PC-9 (cell line): ENCODE measurements at regions not wholly inside any gene's neighbourhood (a gene's known extent, or its start where the extent isn't known, plus 50 kb on each side); places are given as distances from the start of the nearest gene placed in this dataset.

Experiments
- BruUV-seq: library from RNA; stranded (reverse); fragments of 400-500 nt; replicated peaks from 2 replicates; lab custom pipeline; 2021; lab: Mats Ljungman, UMichigan
- CTCF ChIA-PET: fragments of 300-600 bp; sonication (Branson Sonifier 250); formaldehyde crosslinking; loops from one replicate; lab custom pipeline; 2022; ENCODE audit warnings: antibody characterized with exemption; lab: Charles Lee
- POLR2A ChIA-PET: fragments of 300-600 bp; sonication (Branson Sonifier 250); formaldehyde crosslinking; loops from one replicate; lab custom pipeline; 2022; ENCODE audit warnings: antibody characterized with exemption; ENCODE audit not compliant: unreplicated experiment; lab: Charles Lee
- DNase-seq, 2 experiments: peaks; one replicate each; pipeline versions ENCODE4 v3.0.0 to v3.0.0-alpha.2; 2015 to 2022; ENCODE audit warnings: mixed read lengths in 1 of 2
- H2AFZ ChIP-seq: fragments of 200-600 bp; sonication (generic); 2 replicates; pipeline ENCODE4 v1.8.1; 2017; ENCODE audit warnings: antibody characterized with exemption
- H3F3A ChIP-seq: fragments of 200-600 bp; sonication (generic); 2 replicates; pipeline ENCODE4 v1.8.1; 2017; ENCODE audit warnings: antibody characterized with exemption, mild to moderate bottlenecking, low read depth; ENCODE audit not compliant: insufficient read depth
- H3K27ac ChIP-seq: fragments of 200-600 bp; sonication (generic); 2 replicates; pipeline ENCODE4 v1.6.1; 2016; ENCODE audit warnings: mixed run types
- H3K27me3 ChIP-seq: fragments of 200-600 bp; sonication (generic); 2 replicates; pipeline ENCODE4 v1.6.1; 2016; ENCODE audit warnings: low read depth, mixed run types; ENCODE audit not compliant: insufficient read depth
- H3K36me3 ChIP-seq: fragments of 200-600 bp; sonication (generic); 2 replicates; pipeline ENCODE4 v1.6.1; 2016; ENCODE audit warnings: low read depth, mixed run types
- H3K4me1 ChIP-seq: fragments of 200-600 bp; sonication (generic); replicated peaks from 2 replicates; pipeline ENCODE4 v1.6.1; 2016; ENCODE audit warnings: mixed run types; ENCODE audit not compliant: insufficient read depth
- H3K4me2 ChIP-seq: fragments of 200-600 bp; sonication (generic); 2 replicates; pipeline ENCODE4 v1.6.1; 2017; ENCODE audit warnings: mixed run types
- H3K4me3 ChIP-seq: fragments of 200-600 bp; sonication (generic); 2 replicates; pipeline ENCODE4 v1.6.1; 2016; ENCODE audit warnings: mixed run types
- H3K79me2 ChIP-seq: fragments of 200-600 bp; sonication (generic); 2 replicates; pipeline ENCODE4 v1.6.1; 2017; ENCODE audit warnings: low read depth, mixed run types
- H3K9me2 ChIP-seq: fragments of 200-600 bp; sonication (generic); 2 replicates; pipeline ENCODE4 v1.8.1; 2017; ENCODE audit warnings: mild to moderate bottlenecking; ENCODE audit not compliant: insufficient read depth
- H3K9me3 ChIP-seq: fragments of 200-600 bp; sonication (generic); 2 replicates; pipeline ENCODE4 v1.8.1; 2016; ENCODE audit warnings: low read depth; ENCODE audit not compliant: insufficient read depth
- H4K20me1 ChIP-seq: fragments of 200-600 bp; sonication (generic); 2 replicates; pipeline ENCODE4 v1.8.1; 2017; ENCODE audit not compliant: insufficient read depth
- EZH2 ChIP-seq: fragments of 200-600 bp; sonication (generic); IDR thresholded peaks from 2 replicates; pipeline ENCODE4 v1.8.0; 2017; ENCODE audit warnings: antibody characterized with exemption, low read depth
- intact Hi-C: fragments of 100-400 bp; cut with micrococcal nuclease; formaldehyde crosslinking; loops from one replicate; pipeline ENCODE4 v1.10.0; 2022; ENCODE audit not compliant: unreplicated experiment
- TF ChIP-seq, protein P1 (sequence below): fragments of 200-600 bp; sonication (generic); conservative IDR thresholded peaks from 2 replicates; pipeline ENCODE4 v1.6.1; 2017; ENCODE audit warnings: mixed run types, antibody characterized with exemption, mild to moderate bottlenecking, moderate library complexity

DNA sequence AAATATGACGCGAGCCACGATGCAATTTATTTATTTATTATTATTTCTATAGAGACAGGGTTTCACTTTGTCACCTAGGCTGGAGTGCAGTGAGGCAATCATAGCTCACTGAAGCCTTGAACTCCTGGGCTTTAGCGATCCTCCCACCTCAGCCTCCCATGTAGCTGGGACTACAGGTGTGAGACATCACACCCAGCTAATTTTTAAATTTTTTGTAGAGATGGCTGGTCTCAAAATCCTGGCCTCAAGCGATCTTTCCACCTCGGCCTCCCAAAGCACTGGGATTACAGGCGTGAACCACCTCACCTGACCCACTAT, 63.6 kb downstream of the IRF2BP2 start:
- H3K27ac ChIP-seq, result no peak overlapping the region
- H3K36me3 ChIP-seq, result no peaks in the 10 kb centered on the region
- BruUV-seq, result no TSS peak
- intact Hi-C loops, result no loop called here
- H3K79me2 ChIP-seq, result no peaks in the 10 kb centered on the region
- ChIA-PET POLR2A (no interaction called here), CTCF (no interaction called here)
- H3K9me2 ChIP-seq, result no peaks in the 10 kb centered on the region
- no peak overlapping the region for H3K4me3 ChIP-seq
- peaks cover 14% of the 10 kb centered on the region; the same call in 1 of the 2 replicates for H3F3A ChIP-seq
- no peak for DNase-seq
- H2AFZ ChIP-seq, result no peak overlapping the region
- H3K27me3 ChIP-seq, result no peaks in the 10 kb centered on the region
- TF ChIP-seq, protein P1, sequence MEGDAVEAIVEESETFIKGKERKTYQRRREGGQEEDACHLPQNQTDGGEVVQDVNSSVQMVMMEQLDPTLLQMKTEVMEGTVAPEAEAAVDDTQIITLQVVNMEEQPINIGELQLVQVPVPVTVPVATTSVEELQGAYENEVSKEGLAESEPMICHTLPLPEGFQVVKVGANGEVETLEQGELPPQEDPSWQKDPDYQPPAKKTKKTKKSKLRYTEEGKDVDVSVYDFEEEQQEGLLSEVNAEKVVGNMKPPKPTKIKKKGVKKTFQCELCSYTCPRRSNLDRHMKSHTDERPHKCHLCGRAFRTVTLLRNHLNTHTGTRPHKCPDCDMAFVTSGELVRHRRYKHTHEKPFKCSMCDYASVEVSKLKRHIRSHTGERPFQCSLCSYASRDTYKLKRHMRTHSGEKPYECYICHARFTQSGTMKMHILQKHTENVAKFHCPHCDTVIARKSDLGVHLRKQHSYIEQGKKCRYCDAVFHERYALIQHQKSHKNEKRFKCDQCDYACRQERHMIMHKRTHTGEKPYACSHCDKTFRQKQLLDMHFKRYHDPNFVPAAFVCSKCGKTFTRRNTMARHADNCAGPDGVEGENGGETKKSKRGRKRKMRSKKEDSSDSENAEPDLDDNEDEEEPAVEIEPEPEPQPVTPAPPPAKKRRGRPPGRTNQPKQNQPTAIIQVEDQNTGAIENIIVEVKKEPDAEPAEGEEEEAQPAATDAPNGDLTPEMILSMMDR, result no peak
- no peak for TF ChIP-seq EZH2
- H3K9me3 ChIP-seq, result no peaks in the 10 kb centered on the region
- peaks cover 28% of the 10 kb centered on the region for H3K4me1 ChIP-seq
- H4K20me1 ChIP-seq, result no peaks in the 10 kb centered on the region
- H3K4me2 ChIP-seq, result no peak overlapping the region

DNA sequence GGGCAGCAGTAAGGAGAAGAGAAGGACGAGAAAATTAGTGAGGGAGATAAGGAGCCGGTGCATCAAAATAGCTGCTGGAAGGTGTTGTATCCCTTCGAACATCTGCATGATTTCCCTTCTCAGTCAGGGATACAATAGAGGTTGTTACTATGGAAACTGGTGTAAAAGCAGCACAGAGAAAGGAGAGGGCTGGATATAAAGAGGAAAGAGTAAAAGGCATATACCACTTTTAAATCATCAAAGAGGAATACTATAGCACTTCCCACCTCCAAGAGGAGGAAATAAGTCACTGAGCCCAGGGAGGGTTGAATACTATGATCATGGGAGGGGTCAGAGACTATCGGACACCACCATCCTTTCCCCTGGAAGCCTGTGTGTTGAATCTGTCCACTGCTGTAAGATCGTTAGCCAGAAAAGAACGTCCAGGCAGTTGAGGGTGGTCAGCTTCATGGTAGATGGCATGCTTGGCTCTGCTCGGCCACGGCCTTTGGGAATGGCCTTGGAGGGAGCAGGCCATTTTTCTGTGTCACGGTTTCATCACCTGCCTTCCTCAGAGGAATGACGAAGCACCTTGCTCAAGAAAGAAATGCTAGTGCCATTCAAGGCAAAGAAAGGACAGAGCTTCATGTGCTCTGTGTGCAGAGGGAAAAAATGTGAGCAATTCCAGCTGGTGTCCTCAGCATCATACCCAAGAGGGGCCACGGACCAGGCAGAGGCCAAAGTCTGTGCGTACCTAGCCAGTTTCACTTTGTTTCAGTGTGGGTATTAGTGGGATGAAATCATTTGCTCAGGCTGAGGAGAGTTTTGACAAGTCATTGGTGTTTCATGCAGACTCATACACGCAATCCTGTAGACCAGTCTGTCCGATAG, 64.2 kb downstream of the IRF2BP2 start:
- Histone ChIP-seq H3K4me3 (no peak overlapping the region), H3K9me2 (no peaks in the 10 kb centered on the region), H3K27me3 (no peaks in the 10 kb centered on the region), H3K9me3 (no peaks in the 10 kb centered on the region), H3K36me3 (no peaks in the 10 kb centered on the region), H2AFZ (no peak overlapping the region), H3F3A (peaks cover 14% of the 10 kb centered on the region; the same call in 1 of the 2 replicates), H4K20me1 (no peaks in the 10 kb centered on the region), H3K4me1 (peaks cover 28% of the 10 kb centered on the region), H3K79me2 (no peaks in the 10 kb centered on the region), H3K27ac (no peak overlapping the region; the same call in 1 of the 2 replicates), H3K4me2 (peak overlapping the region; percentile 63; the same call in 1 of the 2 replicates)
- no peak for DNase-seq
- TF ChIP-seq, protein P1, result no peak
- no peak for TF ChIP-seq EZH2
- CTCF ChIA-PET, result no interaction called here
- POLR2A ChIA-PET, result no interaction called here
- intact Hi-C loops, result no loop called here
- BruUV-seq, result no TSS peak

DNA sequence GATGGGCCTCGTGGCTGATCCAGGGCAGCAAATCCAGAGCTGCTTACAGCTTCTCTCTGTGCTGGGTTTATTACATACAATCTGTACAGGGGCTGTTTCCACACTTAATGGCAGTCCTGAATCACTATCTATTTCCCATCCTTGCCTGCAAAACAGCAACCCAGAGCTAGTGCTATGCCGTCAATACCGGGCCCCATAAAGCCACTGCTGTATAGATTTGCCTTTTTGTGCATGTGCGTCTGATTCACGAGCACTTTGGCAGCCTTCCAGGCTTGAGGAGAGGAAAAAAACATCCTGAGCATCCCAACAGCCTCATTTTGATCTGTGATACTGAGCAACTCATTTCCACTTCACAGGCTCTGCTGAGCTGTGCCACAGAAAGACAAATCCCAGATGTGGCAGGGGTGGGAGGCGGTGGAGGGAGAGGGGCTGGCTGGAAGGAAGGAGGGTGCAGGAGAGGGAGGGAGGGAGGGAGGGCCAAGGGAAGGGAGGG, 65.2 kb upstream of the TARBP1 start:
- H3K36me3 ChIP-seq, result no peaks in the 10 kb centered on the region
- CTCF ChIA-PET, result interaction anchor here (0.6 kb wide), 1 partner anchor 44 kb away, joined by 3 read pairs; no protein-coding TSS in a partner anchor

More for the DNA sequence above, 65.2 kb upstream of the TARBP1 start:
- POLR2A ChIA-PET, result interaction anchor here (0.7 kb wide), 1 partner anchor 419 kb away, joined by 5 read pairs; no protein-coding TSS in a partner anchor
- BruUV-seq, result no TSS peak
- H2AFZ ChIP-seq, result no peak overlapping the region
- no peak overlapping the region for H3K4me3 ChIP-seq
- no peaks in the 10 kb centered on the region for H4K20me1 ChIP-seq
- peaks cover 28% of the 10 kb centered on the region for H3K4me1 ChIP-seq
- peak overlapping the region; percentile 69 for H3K27ac ChIP-seq
- H3K79me2 ChIP-seq, result no peaks in the 10 kb centered on the region
- H3F3A ChIP-seq, result peaks cover 14% of the 10 kb centered on the region; the same call in 1 of the 2 replicates
- TF ChIP-seq, protein P1, result no peak
- TF ChIP-seq EZH2, result no peak
- intact Hi-C loops, result no loop called here
- H3K27me3 ChIP-seq, result no peaks in the 10 kb centered on the region
- no peaks in the 10 kb centered on the region for H3K9me2 ChIP-seq
- H3K4me2 ChIP-seq, result peak overlapping the region; percentile 63
- peak in 1 of 2 experiments; percentile 57 for DNase-seq
- H3K9me3 ChIP-seq, result no peaks in the 10 kb centered on the region
